ENCODE measurements at regions not wholly inside any gene's neighbourhood (a gene's known extent, or its start where the extent isn't known, plus 50 kb on each side); places are given as distances from the start of the nearest gene placed in this dataset.

DNA sequence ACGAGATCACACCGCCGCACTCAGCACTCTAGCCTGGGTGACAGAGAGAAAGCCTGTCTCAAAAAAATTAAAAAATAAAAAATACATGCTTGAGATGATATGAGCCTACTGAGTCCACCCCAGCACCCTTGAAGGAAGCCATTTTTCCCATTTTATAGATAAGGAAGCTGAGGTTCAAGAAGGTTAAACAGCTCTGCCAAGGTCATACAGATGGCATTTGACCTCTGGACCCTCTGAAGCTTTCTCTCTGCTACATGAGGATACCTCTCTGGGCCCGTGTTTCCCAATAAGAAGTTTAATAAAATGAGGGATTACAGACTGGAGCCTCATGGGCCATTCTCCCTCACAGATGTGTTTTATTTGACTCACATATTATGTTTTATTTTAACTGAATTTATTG is 53.9 kb upstream of the PNMA1 start:
- TF ChIP-seq CTCF (IDR thresholded peaks at IDR 0.05; ENCODE audit: low read length), result no peak
- no peak for TF ChIP-seq EZH2 (IDR thresholded peaks at IDR 0.05; ENCODE audit: borderline replicate concordance, low read length)
- peaks cover 22% of the 10 kb centered on the region for H3F3A ChIP-seq (ENCODE audit: insufficient read depth, low read length)
- no peaks in the 10 kb centered on the region for H3K9me2 ChIP-seq (ENCODE audit: low read depth, low read length)
- no peaks in the 10 kb centered on the region for H4K20me1 ChIP-seq (ENCODE audit: insufficient read depth, low read length)
- H3K4me1 ChIP-seq (ENCODE audit: insufficient read depth, low read length, severe bottlenecking), result peaks cover 86% of the 10 kb centered on the region
- no peaks in the 10 kb centered on the region for H3K27me3 ChIP-seq (ENCODE audit: insufficient read depth, low read length)
- no peaks in the 10 kb centered on the region for H3K9me3 ChIP-seq (ENCODE audit: low read length)
- H3K4me3 ChIP-seq (ENCODE audit: low read depth, low read length, poor library complexity, severe bottlenecking), result no peak overlapping the region
- no peaks in the 10 kb centered on the region for H3K36me3 ChIP-seq (ENCODE audit: insufficient read depth, low read length)
- no peak overlapping the region for H2AFZ ChIP-seq (ENCODE audit: low read length)
- peaks cover 24% of the 10 kb centered on the region for H3K79me2 ChIP-seq (ENCODE audit: insufficient read depth, low read length)
- H3K27ac ChIP-seq (ENCODE audit: low read depth, low read length, poor library complexity, severe bottlenecking), result no peak overlapping the region
- no peak overlapping the region for H3K4me2 ChIP-seq (ENCODE audit: low read length)
- no peak overlapping the region for H3K9ac ChIP-seq (ENCODE audit: low read length)

GRCh38 chr14:73764406-73765280 is 50.5 kb upstream of the PNMA1 start:
- Histone ChIP-seq H4K20me1 (ENCODE audit: insufficient read depth, low read length) (no peaks in the 10 kb centered on the region), H3K9ac (ENCODE audit: low read length) (no peak overlapping the region; the same call in 1 of the 2 replicates), H3K4me1 (ENCODE audit: insufficient read depth, low read length, severe bottlenecking) (peaks cover 80% of the 10 kb centered on the region), H3F3A (ENCODE audit: insufficient read depth, low read length) (no peaks in the 10 kb centered on the region), H3K9me3 (ENCODE audit: low read length) (no peaks in the 10 kb centered on the region), H3K9me2 (ENCODE audit: low read depth, low read length) (no peaks in the 10 kb centered on the region), H3K27ac (ENCODE audit: low read depth, low read length, poor library complexity, severe bottlenecking) (peak overlapping the region; percentile 93), H3K27me3 (ENCODE audit: insufficient read depth, low read length) (no peaks in the 10 kb centered on the region), H3K4me2 (ENCODE audit: low read length) (peak overlapping the region; percentile 30; the same call in 1 of the 2 replicates), H3K79me2 (ENCODE audit: insufficient read depth, low read length) (peaks cover 22% of the 10 kb centered on the region), H2AFZ (ENCODE audit: low read length) (no peak overlapping the region), H3K4me3 (ENCODE audit: low read depth, low read length, poor library complexity, severe bottlenecking) (no peak overlapping the region), H3K36me3 (ENCODE audit: insufficient read depth, low read length) (no peaks in the 10 kb centered on the region)
- TF ChIP-seq EZH2 (IDR thresholded peaks at IDR 0.05; ENCODE audit: borderline replicate concordance, low read length) (no peak), CTCF (IDR thresholded peaks at IDR 0.05; ENCODE audit: low read length) (no peak)

Measured in OCI-LY1 (cell line).